GM12878 (cell line): ENCODE measurements at regions not wholly inside any gene's neighbourhood (a gene's known extent, or its start where the extent isn't known, plus 50 kb on each side); places are given as distances from the start of the nearest gene placed in this dataset.

ENCODE experiments used
- ATF3 ChIP-seq: IDR thresholded peaks from 2 replicates; pipeline ENCODE4 v1.6.1; 2011; ENCODE audit warnings: low read depth, mild to moderate bottlenecking, low read length, moderate library complexity, borderline replicate concordance; ENCODE audit errors: extremely low read depth
- BCLAF1 ChIP-seq: fragments of 450-650 bp; IDR thresholded peaks from 2 replicates; pipeline ENCODE4 v1.6.1; 2017; ENCODE audit warnings: antibody characterized with exemption, mild to moderate bottlenecking, moderate library complexity
- CREB1 ChIP-seq: IDR thresholded peaks from 2 replicates; pipeline ENCODE4 v1.6.1; 2012; ENCODE audit warnings: low read depth, mild to moderate bottlenecking, inconsistent platforms
- EED ChIP-seq: sonication (generic); IDR thresholded peaks from 2 replicates; pipeline ENCODE4 v1.6.1; 2016; ENCODE audit warnings: antibody characterized with exemption, low read depth
- JUNB ChIP-seq: IDR thresholded peaks from 2 replicates; pipeline ENCODE4 v1.6.1; 2016; ENCODE audit warnings: antibody characterized with exemption, mild to moderate bottlenecking
- MTA2 ChIP-seq: fragments of 450-650 bp; IDR thresholded peaks from 2 replicates; pipeline ENCODE4 v1.6.1; 2016; ENCODE audit warnings: low read depth, mild to moderate bottlenecking, moderate library complexity
- MTA3 ChIP-seq: IDR thresholded peaks from 2 replicates; pipeline ENCODE4 v1.6.1; 2012; ENCODE audit warnings: low read length, inconsistent platforms, borderline replicate concordance
- NKRF ChIP-seq: fragments of 450-650 bp; conservative IDR thresholded peaks from 2 replicates; pipeline ENCODE4 v1.6.1; 2017; ENCODE audit warnings: mild to moderate bottlenecking, moderate library complexity
- POLR2A ChIP-seq: IDR thresholded peaks from 2 replicates; pipeline ENCODE4 v1.6.1; 2011; ENCODE audit warnings: low read depth, mild to moderate bottlenecking, low read length
- RB1 ChIP-seq: fragments of 450-650 bp; formaldehyde crosslinking; IDR thresholded peaks from 2 replicates; pipeline ENCODE4 v1.6.1; 2017; ENCODE audit warnings: mild to moderate bottlenecking, borderline replicate concordance
- SMARCA5 ChIP-seq: fragments of 450-650 bp; IDR thresholded peaks from 2 replicates; pipeline ENCODE4 v1.6.1; 2017; ENCODE audit warnings: mild to moderate bottlenecking
- ZBED1 ChIP-seq: IDR thresholded peaks from 2 replicates; pipeline ENCODE4 v1.6.1; 2016; ENCODE audit warnings: borderline replicate concordance
- ZBTB4 ChIP-seq: fragments of 450-650 bp; formaldehyde crosslinking; IDR thresholded peaks from 2 replicates; pipeline ENCODE4 v1.4.0; 2022; ENCODE audit warnings: mild to moderate bottlenecking, moderate library complexity
- ZNF24 ChIP-seq: fragments of 450-650 bp; IDR thresholded peaks from 2 replicates; pipeline ENCODE4 v1.6.1; 2017; ENCODE audit warnings: antibody characterized with exemption, mild to moderate bottlenecking
- ZNF384 ChIP-seq: IDR thresholded peaks from 2 replicates; pipeline ENCODE4 v1.6.1; 2012; ENCODE audit warnings: low read depth, mild to moderate bottlenecking, low read length, improper control_type of control experiment, borderline replicate concordance
- ZNF622 ChIP-seq: fragments of 450-650 bp; IDR thresholded peaks from 2 replicates; pipeline ENCODE4 v1.6.1; 2017; ENCODE audit warnings: mild to moderate bottlenecking, inconsistent platforms
- ZNF687 ChIP-seq: fragments of 450-650 bp; IDR thresholded peaks from 2 replicates; pipeline ENCODE4 v1.6.1; 2017; ENCODE audit warnings: mild to moderate bottlenecking, moderate library complexity

- TF ChIP-seq ZNF687 (peak; percentile 26; the same call in 1 of the 2 replicates), ZBTB4 (CRISPR knock-in tag) (no peak), ZNF622 (no peak), BCLAF1 (no peak), ZBED1 (no peak), POLR2A (no peak), EED (no peak), ZNF384 (peak; percentile 80), SMARCA5 (0 out of 2 replicates have a peak, but pooled peaks have one; percentile 35), JUNB (no peak), CREB1 (no peak), MTA2 (peak; percentile 78), MTA3 (no peak), ZNF24 (no peak), ATF3 (no peak), RB1 (no peak), NKRF (no peak)
Observed at GRCh38 chr3:95356764-95357501, 1294.1 kb downstream of the NSUN3 start (continued).
